ENCODE measurements at regions not wholly inside any gene's neighbourhood (a gene's known extent, or its start where the extent isn't known, plus 50 kb on each side); places are given as distances from the start of the nearest gene placed in this dataset.

DNA sequence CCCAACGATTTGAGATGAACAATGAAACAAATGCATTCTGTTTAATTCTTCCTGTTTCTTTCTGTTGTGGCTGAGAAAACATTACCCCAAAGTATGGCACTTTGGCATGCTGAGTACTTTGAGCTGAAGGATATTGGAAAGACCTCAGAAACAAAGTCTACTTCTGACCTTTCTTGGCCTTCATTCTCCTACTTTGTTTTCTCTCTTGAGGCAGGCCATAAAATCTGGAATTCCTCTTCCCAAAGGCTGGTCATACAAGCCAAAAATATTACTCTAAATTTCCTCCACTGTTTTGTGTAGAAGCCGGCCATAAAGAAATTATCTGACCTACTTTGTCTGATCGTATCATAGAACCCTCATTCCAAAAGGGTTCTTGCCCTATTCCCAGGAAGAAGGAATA is 1048.2 kb downstream of the TECRL start:
- TF ChIP-seq, protein P1, sequence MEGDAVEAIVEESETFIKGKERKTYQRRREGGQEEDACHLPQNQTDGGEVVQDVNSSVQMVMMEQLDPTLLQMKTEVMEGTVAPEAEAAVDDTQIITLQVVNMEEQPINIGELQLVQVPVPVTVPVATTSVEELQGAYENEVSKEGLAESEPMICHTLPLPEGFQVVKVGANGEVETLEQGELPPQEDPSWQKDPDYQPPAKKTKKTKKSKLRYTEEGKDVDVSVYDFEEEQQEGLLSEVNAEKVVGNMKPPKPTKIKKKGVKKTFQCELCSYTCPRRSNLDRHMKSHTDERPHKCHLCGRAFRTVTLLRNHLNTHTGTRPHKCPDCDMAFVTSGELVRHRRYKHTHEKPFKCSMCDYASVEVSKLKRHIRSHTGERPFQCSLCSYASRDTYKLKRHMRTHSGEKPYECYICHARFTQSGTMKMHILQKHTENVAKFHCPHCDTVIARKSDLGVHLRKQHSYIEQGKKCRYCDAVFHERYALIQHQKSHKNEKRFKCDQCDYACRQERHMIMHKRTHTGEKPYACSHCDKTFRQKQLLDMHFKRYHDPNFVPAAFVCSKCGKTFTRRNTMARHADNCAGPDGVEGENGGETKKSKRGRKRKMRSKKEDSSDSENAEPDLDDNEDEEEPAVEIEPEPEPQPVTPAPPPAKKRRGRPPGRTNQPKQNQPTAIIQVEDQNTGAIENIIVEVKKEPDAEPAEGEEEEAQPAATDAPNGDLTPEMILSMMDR (IDR thresholded peaks at IDR 0.05), result no peak
- TF ChIP-seq POLR2A (IDR thresholded peaks at IDR 0.05) (no peak), EP300 (IDR thresholded peaks at IDR 0.05) (no peak)

Data from ovary (tissue), 3 donors.